Right atrium auricular region (tissue), 2 donors: ENCODE measurements at regions not wholly inside any gene's neighbourhood (a gene's known extent, or its start where the extent isn't known, plus 50 kb on each side); places are given as distances from the start of the nearest gene placed in this dataset.
"Not testable (repeated sequence)": the region's sequence is repeated elsewhere in the genome, so short reads cannot be mapped to it uniquely, and the experiment has no call there.

Source experiments
- DNase-seq: peaks from one replicate; pipeline ENCODE4 v3.0.0-alpha.2; 2019; ENCODE audit warnings: low spot score
- H3K27ac ChIP-seq, 2 donors: fragments of 200-600 bp; sonication (generic); 1 replicate in 1 of 2; 2 replicates in 1 of 2; pipeline ENCODE4 v1.5.1; 2016 to 2019
- H3K27me3 ChIP-seq, 2 donors: fragments of 200-600 bp; sonication (generic); one replicate each; pipeline versions ENCODE4 v1.5.1 to v1.6.0; 2017 to 2019
- H3K36me3 ChIP-seq: fragments of 200-600 bp; sonication (generic); one replicate; pipeline ENCODE4 v1.5.1; 2016
- H3K4me1 ChIP-seq, 2 donors: fragments of 200-600 bp; sonication (generic); one replicate each; pipeline versions ENCODE4 v1.5.1 to v1.6.0; 2017 to 2019
- H3K4me3 ChIP-seq, 2 donors: fragments of 200-600 bp; sonication (generic); 1 replicate in 1 of 2; 2 replicates in 1 of 2; pipeline ENCODE4 v1.5.1; 2017 to 2019; ENCODE audit warnings: mild to moderate bottlenecking in 1 of 2, moderate library complexity in 1 of 2
- H3K9me3 ChIP-seq, 2 donors: fragments of 200-600 bp; sonication (generic); one replicate each; pipeline ENCODE4 v1.5.1; 2019
- TF ChIP-seq, protein P1 (sequence below), 2 donors: fragments of 200-600 bp; sonication (generic); IDR thresholded peaks; one replicate each; pipeline ENCODE4 v1.5.1; 2019; ENCODE audit warnings: antibody characterized with exemption in 2 of 2

DNA sequence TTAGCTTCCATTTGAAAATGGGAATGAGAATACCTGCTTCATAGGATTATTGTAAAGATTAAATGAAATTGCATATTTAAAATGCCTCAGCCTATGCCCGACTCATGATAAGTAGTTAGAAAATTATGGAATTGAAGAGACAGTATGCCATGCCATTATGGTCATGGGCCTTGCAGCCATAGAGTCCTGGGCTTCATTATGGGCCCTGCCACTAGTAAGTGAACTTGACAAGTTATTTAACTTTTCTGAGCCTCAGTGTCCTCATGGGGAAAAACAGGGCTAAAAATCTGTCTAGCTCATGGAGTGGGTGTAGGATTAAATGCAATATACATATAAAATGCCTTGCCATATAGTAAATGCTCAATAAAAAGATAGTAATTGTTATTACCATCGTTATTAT is 133.2 kb downstream of the NPIPB5 start:
- H3K36me3 ChIP-seq, result no peaks in the 10 kb centered on the region
- TF ChIP-seq, protein P1, sequence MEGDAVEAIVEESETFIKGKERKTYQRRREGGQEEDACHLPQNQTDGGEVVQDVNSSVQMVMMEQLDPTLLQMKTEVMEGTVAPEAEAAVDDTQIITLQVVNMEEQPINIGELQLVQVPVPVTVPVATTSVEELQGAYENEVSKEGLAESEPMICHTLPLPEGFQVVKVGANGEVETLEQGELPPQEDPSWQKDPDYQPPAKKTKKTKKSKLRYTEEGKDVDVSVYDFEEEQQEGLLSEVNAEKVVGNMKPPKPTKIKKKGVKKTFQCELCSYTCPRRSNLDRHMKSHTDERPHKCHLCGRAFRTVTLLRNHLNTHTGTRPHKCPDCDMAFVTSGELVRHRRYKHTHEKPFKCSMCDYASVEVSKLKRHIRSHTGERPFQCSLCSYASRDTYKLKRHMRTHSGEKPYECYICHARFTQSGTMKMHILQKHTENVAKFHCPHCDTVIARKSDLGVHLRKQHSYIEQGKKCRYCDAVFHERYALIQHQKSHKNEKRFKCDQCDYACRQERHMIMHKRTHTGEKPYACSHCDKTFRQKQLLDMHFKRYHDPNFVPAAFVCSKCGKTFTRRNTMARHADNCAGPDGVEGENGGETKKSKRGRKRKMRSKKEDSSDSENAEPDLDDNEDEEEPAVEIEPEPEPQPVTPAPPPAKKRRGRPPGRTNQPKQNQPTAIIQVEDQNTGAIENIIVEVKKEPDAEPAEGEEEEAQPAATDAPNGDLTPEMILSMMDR (IDR thresholded peaks at IDR 0.05), result no peak
- H3K27me3 ChIP-seq, result peaks cover 0 to 3% of the 10 kb centered on the region in 2 donors
- no peaks in the 10 kb centered on the region for H3K9me3 ChIP-seq
- no peak overlapping the region for H3K27ac ChIP-seq
- no peak for DNase-seq
- H3K4me1 ChIP-seq, result no peaks in the 10 kb centered on the region
- no peak overlapping the region for H3K4me3 ChIP-seq

DNA sequence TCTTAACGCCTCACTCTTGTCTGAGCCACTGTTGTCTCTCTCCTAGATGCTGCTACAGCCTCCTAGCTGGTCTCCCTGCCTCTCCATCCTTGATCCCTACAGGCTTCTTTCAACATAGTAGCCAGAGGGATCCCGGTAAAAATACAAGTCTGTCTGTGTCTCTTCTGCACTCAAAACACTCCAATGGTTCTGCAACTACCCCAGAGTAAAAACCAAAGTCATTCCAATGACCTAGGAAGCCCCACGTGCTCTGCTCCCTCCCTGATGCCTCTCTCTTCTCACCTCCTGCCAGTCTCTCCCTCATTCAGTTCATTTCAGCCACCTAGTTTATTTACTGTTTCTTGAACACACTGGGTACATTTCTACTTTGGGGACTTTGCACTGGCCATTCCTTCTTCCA is 135.2 kb downstream of the NPIPB5 start:
- no peaks in the 10 kb centered on the region for H3K36me3 ChIP-seq
- no peaks in the 10 kb centered on the region for H3K4me1 ChIP-seq
- H3K4me3 ChIP-seq, result no peak overlapping the region
- TF ChIP-seq, protein P1 (IDR thresholded peaks at IDR 0.05), result no peak
- no peak overlapping the region for H3K27ac ChIP-seq
- no peaks in the 10 kb centered on the region for H3K9me3 ChIP-seq
- H3K27me3 ChIP-seq, result peaks cover 0 to 3% of the 10 kb centered on the region in 2 donors
- DNase-seq, result no peak

DNA sequence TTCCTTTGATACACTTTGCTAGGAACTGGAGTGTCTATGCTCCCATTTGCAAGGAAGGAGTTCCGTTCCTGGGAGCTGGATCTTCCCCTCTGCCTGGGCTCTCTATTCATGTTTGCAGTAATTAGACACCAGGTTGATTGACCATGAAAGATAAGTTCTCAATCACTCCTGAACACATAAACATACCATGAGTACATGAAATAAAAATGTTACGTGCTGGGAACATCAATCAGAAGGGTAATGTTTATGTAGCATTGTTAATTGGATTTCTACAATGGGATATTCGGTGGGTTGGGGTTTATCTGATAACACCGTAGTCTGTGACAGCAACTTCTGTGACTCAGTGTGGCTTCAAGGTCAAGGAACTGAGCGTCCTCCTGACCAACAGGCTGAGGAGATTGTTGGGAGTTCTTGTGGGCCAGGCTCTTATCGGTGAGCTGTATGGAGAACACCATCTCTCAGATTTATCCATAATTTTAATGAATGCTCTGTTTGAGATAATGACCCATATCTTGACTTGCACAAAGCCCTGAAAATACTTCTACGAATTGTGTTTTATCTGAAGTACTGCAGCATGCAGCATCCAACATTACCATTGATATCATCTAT is 136.4 kb downstream of the NPIPB5 start:
- no peak for DNase-seq
- H3K9me3 ChIP-seq, result no peaks in the 10 kb centered on the region
- no peak overlapping the region for H3K27ac ChIP-seq
- H3K27me3 ChIP-seq, result peaks cover 0 to 3% of the 10 kb centered on the region in 2 donors
- H3K4me1 ChIP-seq, result no peaks in the 10 kb centered on the region
- TF ChIP-seq, protein P1 (IDR thresholded peaks at IDR 0.05), result no peak
- H3K36me3 ChIP-seq, result no peaks in the 10 kb centered on the region
- no peak overlapping the region for H3K4me3 ChIP-seq

DNA sequence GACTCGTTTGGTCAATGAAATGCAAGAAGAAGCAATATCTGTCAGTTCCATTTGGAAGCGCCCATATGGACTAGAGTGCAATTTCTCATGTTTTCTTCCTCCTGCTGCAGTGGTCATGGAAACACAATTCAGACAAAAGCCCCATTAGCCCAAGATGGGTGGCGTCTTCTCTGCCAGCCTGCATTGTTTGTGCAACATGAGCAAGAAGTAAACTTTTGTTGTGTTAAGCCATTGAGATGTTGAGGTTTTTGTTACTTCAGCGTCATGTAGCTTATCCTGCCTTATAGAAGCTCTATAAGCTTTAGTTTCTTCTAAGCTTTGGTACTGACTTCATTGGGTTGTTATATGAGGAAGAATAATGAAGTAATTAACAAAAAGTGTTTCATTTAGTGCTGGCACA is 137.4 kb downstream of the NPIPB5 start:
- TF ChIP-seq, protein P1 (IDR thresholded peaks at IDR 0.05), result no peak
- Histone ChIP-seq H3K4me3 (no peak overlapping the region), H3K27me3 (peaks cover 0 to 3% of the 10 kb centered on the region in 2 donors), H3K9me3 (no peaks in the 10 kb centered on the region), H3K27ac (no peak overlapping the region), H3K36me3 (no peaks in the 10 kb centered on the region), H3K4me1 (no peaks in the 10 kb centered on the region)
- no peak for DNase-seq

DNA sequence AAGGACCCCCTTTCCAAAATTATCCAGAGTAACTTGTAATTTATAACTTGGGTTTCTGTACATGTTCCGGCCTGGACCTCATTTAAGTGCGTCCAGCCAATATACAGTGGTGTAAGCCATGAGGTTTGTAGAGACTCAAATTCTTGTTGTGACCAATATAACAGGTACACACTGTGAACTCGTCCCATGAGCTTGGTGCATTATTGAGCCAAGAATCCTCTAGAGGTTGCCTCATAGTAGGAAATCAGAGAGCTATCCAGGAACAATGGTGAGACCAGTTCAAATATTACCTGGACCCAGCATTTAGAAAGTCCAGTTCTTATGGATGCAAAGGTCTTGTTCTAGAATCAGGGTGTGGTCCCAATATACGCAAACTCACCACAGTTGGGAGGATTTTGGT is 138.2 kb downstream of the NPIPB5 start:
- no peak for DNase-seq
- no peak overlapping the region for H3K4me3 ChIP-seq
- H3K4me1 ChIP-seq, result no peaks in the 10 kb centered on the region
- H3K27me3 ChIP-seq, result peaks cover 0 to under 1% of the 10 kb centered on the region in 2 donors
- H3K36me3 ChIP-seq, result no peaks in the 10 kb centered on the region
- TF ChIP-seq, protein P1 (IDR thresholded peaks at IDR 0.05), result no peak
- no peaks in the 10 kb centered on the region for H3K9me3 ChIP-seq
- no peak overlapping the region for H3K27ac ChIP-seq

DNA sequence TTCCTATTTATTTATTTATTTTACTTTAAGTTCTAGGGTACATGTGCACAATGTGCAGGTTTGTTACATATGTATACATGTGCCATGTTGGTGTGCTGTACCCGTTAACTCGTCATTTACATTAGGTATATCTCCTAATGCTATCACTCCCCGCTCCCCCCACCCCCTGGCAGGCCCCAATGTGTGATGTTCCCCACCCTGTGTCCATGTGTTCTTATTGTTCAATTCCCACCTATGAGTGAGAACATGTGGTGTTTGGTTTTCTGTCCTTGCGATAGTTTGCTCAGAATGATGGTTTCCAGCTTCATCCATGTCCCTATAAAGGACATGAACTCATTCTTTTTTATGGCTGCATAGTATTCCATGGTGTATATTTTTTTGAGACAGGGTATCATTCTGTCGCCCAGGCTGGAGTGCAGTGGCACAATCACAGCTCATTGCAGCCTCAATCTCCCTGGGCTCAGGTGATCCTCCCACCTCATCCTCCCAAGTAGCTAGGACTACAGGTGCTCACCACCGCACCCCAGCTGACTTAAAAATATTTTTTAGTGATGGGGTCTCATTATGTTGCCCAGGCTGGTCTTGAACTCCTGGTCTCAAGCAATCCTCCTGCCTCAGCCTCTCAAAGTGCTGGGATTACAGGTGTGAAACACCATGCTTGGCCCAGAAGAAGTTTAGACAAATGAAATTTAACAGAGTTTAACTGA is 140.6 kb downstream of the NPIPB5 start:
- H3K27me3 ChIP-seq, DNase-seq, H3K9me3 ChIP-seq, H3K36me3 ChIP-seq, H3K27ac ChIP-seq, H3K4me3 ChIP-seq, H3K4me1 ChIP-seq: not testable (repeated sequence)
